B cell (primary cell): ENCODE measurements at regions not wholly inside any gene's neighbourhood (a gene's known extent, or its start where the extent isn't known, plus 50 kb on each side); places are given as distances from the start of the nearest gene placed in this dataset.

Experiments used
- EZH2 ChIP-seq: IDR thresholded peaks from 2 replicates; pipeline ENCODE4 v1.6.1; 2012; ENCODE audit warnings: borderline replicate concordance, low read depth, mild to moderate bottlenecking, moderate library complexity, low read length; ENCODE audit not compliant: insufficient read depth, poor library complexity, severe bottlenecking
- TF ChIP-seq, protein P1 (sequence below): fragments of 200-600 bp; IDR thresholded peaks from one replicate; pipeline ENCODE4 v1.8.0; 2022; ENCODE audit warnings: antibody characterized with exemption, mild to moderate bottlenecking

DNA sequence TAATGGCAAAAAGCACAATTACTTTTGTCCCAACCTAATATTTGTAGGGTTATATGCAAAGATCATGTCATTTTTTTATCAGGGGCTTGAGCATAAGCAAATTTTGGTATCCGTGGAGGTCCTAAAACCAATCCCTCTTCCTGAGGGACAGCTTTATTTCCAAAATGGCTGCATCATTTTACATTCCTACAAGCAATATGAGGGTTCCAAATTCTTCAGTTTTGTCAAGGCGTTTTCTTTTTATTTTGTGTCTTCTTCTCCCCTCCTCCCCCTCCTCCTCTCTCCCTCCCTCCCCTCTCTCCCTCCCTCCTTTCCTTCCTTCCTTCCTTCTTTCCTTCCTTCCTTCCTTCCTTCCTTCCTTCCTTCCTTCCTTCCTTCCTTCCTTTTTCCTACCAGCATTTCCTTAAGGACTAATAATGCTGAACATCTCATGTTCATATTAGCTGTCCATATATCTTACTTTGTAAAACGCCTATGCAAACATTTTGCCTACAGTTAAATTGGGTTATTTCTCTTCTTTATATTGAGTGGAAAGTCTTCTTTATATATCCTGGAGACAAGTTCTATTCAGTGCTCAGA lies 881.8 kb downstream of the DCDC2C start:
- TF ChIP-seq, protein P1, sequence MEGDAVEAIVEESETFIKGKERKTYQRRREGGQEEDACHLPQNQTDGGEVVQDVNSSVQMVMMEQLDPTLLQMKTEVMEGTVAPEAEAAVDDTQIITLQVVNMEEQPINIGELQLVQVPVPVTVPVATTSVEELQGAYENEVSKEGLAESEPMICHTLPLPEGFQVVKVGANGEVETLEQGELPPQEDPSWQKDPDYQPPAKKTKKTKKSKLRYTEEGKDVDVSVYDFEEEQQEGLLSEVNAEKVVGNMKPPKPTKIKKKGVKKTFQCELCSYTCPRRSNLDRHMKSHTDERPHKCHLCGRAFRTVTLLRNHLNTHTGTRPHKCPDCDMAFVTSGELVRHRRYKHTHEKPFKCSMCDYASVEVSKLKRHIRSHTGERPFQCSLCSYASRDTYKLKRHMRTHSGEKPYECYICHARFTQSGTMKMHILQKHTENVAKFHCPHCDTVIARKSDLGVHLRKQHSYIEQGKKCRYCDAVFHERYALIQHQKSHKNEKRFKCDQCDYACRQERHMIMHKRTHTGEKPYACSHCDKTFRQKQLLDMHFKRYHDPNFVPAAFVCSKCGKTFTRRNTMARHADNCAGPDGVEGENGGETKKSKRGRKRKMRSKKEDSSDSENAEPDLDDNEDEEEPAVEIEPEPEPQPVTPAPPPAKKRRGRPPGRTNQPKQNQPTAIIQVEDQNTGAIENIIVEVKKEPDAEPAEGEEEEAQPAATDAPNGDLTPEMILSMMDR, result no peak
- TF ChIP-seq EZH2, result no peak
